PC-9 (cell line): ENCODE measurements at regions not wholly inside any gene's neighbourhood (a gene's known extent, or its start where the extent isn't known, plus 50 kb on each side); places are given as distances from the start of the nearest gene placed in this dataset.

Experiments
- BruUV-seq: library from RNA; stranded (reverse); fragments of 400-500 nt; replicated peaks from 2 replicates; lab custom pipeline; 2021; lab: Mats Ljungman, UMichigan
- CTCF ChIA-PET: fragments of 300-600 bp; sonication (Branson Sonifier 250); formaldehyde crosslinking; loops from one replicate; lab custom pipeline; 2022; ENCODE audit warnings: antibody characterized with exemption; lab: Charles Lee
- POLR2A ChIA-PET: fragments of 300-600 bp; sonication (Branson Sonifier 250); formaldehyde crosslinking; loops from one replicate; lab custom pipeline; 2022; ENCODE audit warnings: antibody characterized with exemption; ENCODE audit not compliant: unreplicated experiment; lab: Charles Lee
- DNase-seq, 2 experiments: peaks; one replicate each; pipeline versions ENCODE4 v3.0.0 to v3.0.0-alpha.2; 2015 to 2022; ENCODE audit warnings: mixed read lengths in 1 of 2
- H2AFZ ChIP-seq: fragments of 200-600 bp; sonication (generic); 2 replicates; pipeline ENCODE4 v1.8.1; 2017; ENCODE audit warnings: antibody characterized with exemption
- H3F3A ChIP-seq: fragments of 200-600 bp; sonication (generic); 2 replicates; pipeline ENCODE4 v1.8.1; 2017; ENCODE audit warnings: antibody characterized with exemption, mild to moderate bottlenecking, low read depth; ENCODE audit not compliant: insufficient read depth
- H3K27ac ChIP-seq: fragments of 200-600 bp; sonication (generic); 2 replicates; pipeline ENCODE4 v1.6.1; 2016; ENCODE audit warnings: mixed run types
- H3K27me3 ChIP-seq: fragments of 200-600 bp; sonication (generic); 2 replicates; pipeline ENCODE4 v1.6.1; 2016; ENCODE audit warnings: low read depth, mixed run types; ENCODE audit not compliant: insufficient read depth
- H3K36me3 ChIP-seq: fragments of 200-600 bp; sonication (generic); 2 replicates; pipeline ENCODE4 v1.6.1; 2016; ENCODE audit warnings: low read depth, mixed run types
- H3K4me1 ChIP-seq: fragments of 200-600 bp; sonication (generic); replicated peaks from 2 replicates; pipeline ENCODE4 v1.6.1; 2016; ENCODE audit warnings: mixed run types; ENCODE audit not compliant: insufficient read depth
- H3K4me2 ChIP-seq: fragments of 200-600 bp; sonication (generic); 2 replicates; pipeline ENCODE4 v1.6.1; 2017; ENCODE audit warnings: mixed run types
- H3K4me3 ChIP-seq: fragments of 200-600 bp; sonication (generic); 2 replicates; pipeline ENCODE4 v1.6.1; 2016; ENCODE audit warnings: mixed run types
- H3K79me2 ChIP-seq: fragments of 200-600 bp; sonication (generic); 2 replicates; pipeline ENCODE4 v1.6.1; 2017; ENCODE audit warnings: low read depth, mixed run types
- H3K9me2 ChIP-seq: fragments of 200-600 bp; sonication (generic); 2 replicates; pipeline ENCODE4 v1.8.1; 2017; ENCODE audit warnings: mild to moderate bottlenecking; ENCODE audit not compliant: insufficient read depth
- H3K9me3 ChIP-seq: fragments of 200-600 bp; sonication (generic); 2 replicates; pipeline ENCODE4 v1.8.1; 2016; ENCODE audit warnings: low read depth; ENCODE audit not compliant: insufficient read depth
- H4K20me1 ChIP-seq: fragments of 200-600 bp; sonication (generic); 2 replicates; pipeline ENCODE4 v1.8.1; 2017; ENCODE audit not compliant: insufficient read depth
- EZH2 ChIP-seq: fragments of 200-600 bp; sonication (generic); IDR thresholded peaks from 2 replicates; pipeline ENCODE4 v1.8.0; 2017; ENCODE audit warnings: antibody characterized with exemption, low read depth
- intact Hi-C: fragments of 100-400 bp; cut with micrococcal nuclease; formaldehyde crosslinking; loops from one replicate; pipeline ENCODE4 v1.10.0; 2022; ENCODE audit not compliant: unreplicated experiment
- TF ChIP-seq, protein P1 (sequence below): fragments of 200-600 bp; sonication (generic); conservative IDR thresholded peaks from 2 replicates; pipeline ENCODE4 v1.6.1; 2017; ENCODE audit warnings: mixed run types, antibody characterized with exemption, mild to moderate bottlenecking, moderate library complexity

DNA sequence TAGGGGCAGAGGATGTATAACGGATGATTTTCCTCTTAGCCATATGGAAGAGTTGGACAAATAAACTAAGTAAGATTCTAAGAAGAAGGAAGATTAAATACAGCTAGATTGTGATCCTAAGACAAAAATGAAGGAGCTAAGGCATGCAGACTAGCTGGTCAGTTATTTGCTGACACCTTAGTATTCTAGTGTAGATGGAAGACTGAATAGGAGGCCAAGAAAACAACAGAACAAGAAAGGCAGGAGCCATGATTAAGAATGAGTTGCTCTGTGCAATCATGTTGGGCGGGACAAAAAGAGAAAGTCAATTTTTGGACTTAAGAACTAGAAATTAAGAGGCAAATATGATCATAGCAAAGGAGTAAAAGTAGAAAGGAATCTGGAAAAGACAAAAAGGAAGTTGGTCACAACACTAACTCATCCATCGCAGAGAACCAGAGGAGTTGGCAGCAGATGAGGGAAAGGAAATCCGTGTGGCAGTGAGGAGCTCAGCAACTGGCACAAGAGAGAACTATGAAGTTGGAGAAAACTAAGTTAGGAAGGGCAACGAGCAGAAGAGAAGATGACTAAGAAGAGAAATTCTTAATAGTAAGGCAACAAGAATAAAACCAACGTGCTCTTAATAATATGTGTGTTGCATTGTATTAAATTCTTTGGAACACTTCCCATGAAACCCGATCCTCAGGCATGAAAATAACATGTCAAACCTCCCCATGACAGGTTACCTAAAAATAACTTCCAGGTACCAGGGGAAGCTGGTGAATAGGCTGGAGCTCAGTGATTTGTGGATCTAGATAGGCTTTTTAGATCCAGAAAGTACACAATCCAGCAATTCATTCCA is 234.4 kb downstream of the LTN1 start:
- no TSS peak for BruUV-seq
- CTCF ChIA-PET = no interaction called here

DNA sequence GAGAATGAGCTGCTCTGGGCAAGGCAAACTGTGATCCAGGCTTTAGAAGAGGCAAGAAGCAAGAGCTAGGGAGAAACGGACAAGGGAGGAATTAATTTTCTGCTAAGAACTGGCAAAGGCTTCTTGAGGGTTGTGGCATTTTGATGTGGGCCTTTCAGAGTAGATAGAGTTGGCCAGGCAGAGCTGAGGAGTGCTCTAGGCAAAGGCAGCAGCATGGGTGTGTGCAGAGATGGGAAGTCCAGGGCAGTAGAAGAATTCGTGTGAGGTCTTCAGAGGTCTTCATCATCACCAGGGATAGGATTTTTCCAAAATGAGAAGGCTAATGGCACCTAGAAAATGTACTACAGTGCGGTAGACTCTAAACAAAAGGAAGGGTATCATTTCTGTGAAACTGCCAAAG is 237.8 kb downstream of the LTN1 start:
- Histone ChIP-seq H3K27me3 (no peaks in the 10 kb centered on the region), H2AFZ (no peak overlapping the region), H3F3A (no peaks in the 10 kb centered on the region), H3K9me3 (no peaks in the 10 kb centered on the region), H3K27ac (no peak overlapping the region), H3K4me2 (no peak overlapping the region), H3K4me1 (no peaks in the 10 kb centered on the region), H4K20me1 (no peaks in the 10 kb centered on the region), H3K79me2 (no peaks in the 10 kb centered on the region), H3K9me2 (no peaks in the 10 kb centered on the region), H3K36me3 (no peaks in the 10 kb centered on the region), H3K4me3 (no peak overlapping the region)
- intact Hi-C loops = no loop called here
- no peak for DNase-seq
- TF ChIP-seq, protein P1, sequence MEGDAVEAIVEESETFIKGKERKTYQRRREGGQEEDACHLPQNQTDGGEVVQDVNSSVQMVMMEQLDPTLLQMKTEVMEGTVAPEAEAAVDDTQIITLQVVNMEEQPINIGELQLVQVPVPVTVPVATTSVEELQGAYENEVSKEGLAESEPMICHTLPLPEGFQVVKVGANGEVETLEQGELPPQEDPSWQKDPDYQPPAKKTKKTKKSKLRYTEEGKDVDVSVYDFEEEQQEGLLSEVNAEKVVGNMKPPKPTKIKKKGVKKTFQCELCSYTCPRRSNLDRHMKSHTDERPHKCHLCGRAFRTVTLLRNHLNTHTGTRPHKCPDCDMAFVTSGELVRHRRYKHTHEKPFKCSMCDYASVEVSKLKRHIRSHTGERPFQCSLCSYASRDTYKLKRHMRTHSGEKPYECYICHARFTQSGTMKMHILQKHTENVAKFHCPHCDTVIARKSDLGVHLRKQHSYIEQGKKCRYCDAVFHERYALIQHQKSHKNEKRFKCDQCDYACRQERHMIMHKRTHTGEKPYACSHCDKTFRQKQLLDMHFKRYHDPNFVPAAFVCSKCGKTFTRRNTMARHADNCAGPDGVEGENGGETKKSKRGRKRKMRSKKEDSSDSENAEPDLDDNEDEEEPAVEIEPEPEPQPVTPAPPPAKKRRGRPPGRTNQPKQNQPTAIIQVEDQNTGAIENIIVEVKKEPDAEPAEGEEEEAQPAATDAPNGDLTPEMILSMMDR = no peak
- no peak for TF ChIP-seq EZH2
- ChIA-PET POLR2A (interaction anchor here (0.5 kb wide), 1 partner anchor 298 kb away, joined by 3 read pairs; no protein-coding TSS in a partner anchor), CTCF (no interaction called here)
- no TSS peak for BruUV-seq

More for the DNA sequence above, 234.4 kb downstream of the LTN1 start:
- DNase-seq = no peak
- TF ChIP-seq, protein P1 = no peak
- TF ChIP-seq EZH2 = no peak
- H3K79me2 ChIP-seq = no peaks in the 10 kb centered on the region
- H3K4me1 ChIP-seq = no peaks in the 10 kb centered on the region
- no peaks in the 10 kb centered on the region for H3K27me3 ChIP-seq
- H3K4me3 ChIP-seq = no peak overlapping the region
- H3K4me2 ChIP-seq = no peak overlapping the region
- H3K9me2 ChIP-seq = no peaks in the 10 kb centered on the region
- H3F3A ChIP-seq = no peaks in the 10 kb centered on the region
- no peak overlapping the region for H3K27ac ChIP-seq
- POLR2A ChIA-PET = no interaction called here
- no peak overlapping the region for H2AFZ ChIP-seq
- H3K36me3 ChIP-seq = no peaks in the 10 kb centered on the region
- no peaks in the 10 kb centered on the region for H4K20me1 ChIP-seq
- no peaks in the 10 kb centered on the region for H3K9me3 ChIP-seq
- intact Hi-C loops = no loop called here

DNA sequence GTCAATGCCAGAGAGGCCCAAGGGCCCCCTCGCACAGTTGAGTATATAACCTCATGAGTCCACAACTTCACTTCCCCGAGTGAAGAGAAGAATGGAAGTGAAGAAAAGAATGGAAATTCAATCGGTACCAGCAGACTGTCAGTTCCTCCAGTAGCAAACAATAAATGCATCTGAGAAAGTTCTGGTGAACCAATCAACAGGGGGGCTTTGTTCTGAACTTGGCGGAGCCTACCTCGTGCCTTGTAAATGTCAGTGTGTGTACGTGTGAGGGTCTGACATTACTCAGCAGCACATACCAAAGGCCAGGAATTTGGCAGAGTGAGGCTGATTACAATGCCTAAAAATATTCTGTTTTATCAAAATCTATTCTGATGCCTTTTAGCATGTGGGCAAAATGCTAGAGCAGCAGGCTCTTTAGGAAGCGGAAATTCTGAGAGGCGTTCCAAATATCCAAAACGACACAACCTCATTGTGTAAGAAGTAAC is 238.5 kb downstream of the LTN1 start:
- H3K4me1 ChIP-seq = no peaks in the 10 kb centered on the region
- H3K36me3 ChIP-seq = no peaks in the 10 kb centered on the region
- no peak overlapping the region for H3K27ac ChIP-seq
- H3F3A ChIP-seq = no peaks in the 10 kb centered on the region
- H2AFZ ChIP-seq = no peak overlapping the region
- CTCF ChIA-PET = no interaction called here
- BruUV-seq = no TSS peak
- TF ChIP-seq, protein P1 = no peak
- no peak for TF ChIP-seq EZH2
- no peaks in the 10 kb centered on the region for H3K9me2 ChIP-seq
- DNase-seq = no peak
- no peaks in the 10 kb centered on the region for H3K27me3 ChIP-seq
- H4K20me1 ChIP-seq = no peaks in the 10 kb centered on the region
- POLR2A ChIA-PET = no interaction called here
- H3K4me2 ChIP-seq = no peak overlapping the region
- H3K79me2 ChIP-seq = no peaks in the 10 kb centered on the region
- no peaks in the 10 kb centered on the region for H3K9me3 ChIP-seq
- H3K4me3 ChIP-seq = no peak overlapping the region
- intact Hi-C loops = no loop called here
